SH-SY5Y (cell line): ENCODE measurements at regions not wholly inside any gene's neighbourhood (a gene's known extent, or its start where the extent isn't known, plus 50 kb on each side); places are given as distances from the start of the nearest gene placed in this dataset.

ENCODE experiments used
- GATA2 ChIP-seq: IDR thresholded peaks from 2 replicates; pipeline ENCODE4 v1.6.1; 2011; ENCODE audit warnings: mild to moderate bottlenecking, low read depth, low read length
- GATA3 ChIP-seq: IDR thresholded peaks from 2 replicates; pipeline ENCODE4 v1.6.1; 2011; ENCODE audit warnings: low read depth, mild to moderate bottlenecking, low read length, moderate library complexity

GRCh38 chr4:111020961-111021360, 398.1 kb upstream of the PITX2 start:
- no peak for TF ChIP-seq GATA2
- no peak for TF ChIP-seq GATA3

GRCh38 chr4:111022758-111023157, 399.9 kb upstream of the PITX2 start:
- TF ChIP-seq GATA2 (no peak), GATA3 (no peak)

DNA sequence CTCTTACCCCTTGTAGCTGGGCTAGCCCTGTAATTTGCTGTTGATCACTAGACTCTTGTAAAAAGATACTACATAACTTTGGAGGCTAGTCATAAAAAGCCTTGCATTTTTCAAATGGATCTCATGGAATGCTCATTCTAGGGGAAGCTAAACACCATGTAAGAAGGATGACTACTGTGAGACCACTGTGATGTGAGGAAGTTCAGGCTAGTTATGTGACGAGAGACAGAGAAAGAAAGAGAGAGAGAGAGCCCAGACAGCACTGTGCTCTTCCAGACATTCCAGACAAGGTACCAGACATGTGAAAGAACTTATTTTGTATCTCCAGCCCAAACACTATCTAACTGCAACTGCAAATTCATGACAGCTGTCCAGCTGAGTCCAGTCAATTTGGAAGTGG, 404.6 kb upstream of the PITX2 start:
- TF ChIP-seq GATA2 (no peak), GATA3 (no peak)

- no peak for TF ChIP-seq GATA2
- TF ChIP-seq GATA3 = no peak
Observed at GRCh38 chr4:111028795-111029194, 405.9 kb upstream of the PITX2 start.

GRCh38 chr4:111031001-111031579, 408.2 kb upstream of the PITX2 start:
- TF ChIP-seq GATA3 (no peak), GATA2 (no peak)

DNA sequence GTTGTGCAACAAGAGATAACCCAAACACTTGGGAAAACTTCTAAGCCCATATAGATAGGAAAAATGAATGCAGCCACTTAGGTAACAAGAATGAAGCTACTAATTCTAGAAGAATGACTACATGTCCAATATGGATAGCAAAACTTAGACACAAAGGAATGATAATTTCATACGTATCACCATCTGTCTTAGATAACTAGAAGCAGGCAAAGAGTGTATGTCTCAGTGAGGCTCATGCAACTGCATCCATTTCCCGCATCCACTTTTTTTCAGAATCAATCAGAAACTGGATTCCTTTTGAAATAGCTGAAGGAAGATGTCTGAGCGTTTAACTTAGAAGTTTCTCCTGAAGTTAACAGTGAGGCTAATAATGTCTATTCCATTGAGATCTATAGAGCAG, 408.7 kb upstream of the PITX2 start:
- TF ChIP-seq GATA3 (no peak), GATA2 (no peak)

- no peak for TF ChIP-seq GATA2
- TF ChIP-seq GATA3 = no peak
Observed at GRCh38 chr4:111037591-111038360, 414.9 kb upstream of the PITX2 start.

- no peak for TF ChIP-seq GATA2
- TF ChIP-seq GATA3 = no peak
Observed at GRCh38 chr4:111040904-111041303, 418.0 kb upstream of the PITX2 start.

- TF ChIP-seq GATA2 (no peak), GATA3 (no peak)
Observed at GRCh38 chr4:111043286-111043685, 420.4 kb upstream of the PITX2 start.

GRCh38 chr4:111045992-111046391, 423.1 kb upstream of the PITX2 start:
- no peak for TF ChIP-seq GATA3

- TF ChIP-seq GATA2 (no peak), GATA3 (no peak)
Observed at GRCh38 chr4:111046811-111047210, 423.9 kb upstream of the PITX2 start.

DNA sequence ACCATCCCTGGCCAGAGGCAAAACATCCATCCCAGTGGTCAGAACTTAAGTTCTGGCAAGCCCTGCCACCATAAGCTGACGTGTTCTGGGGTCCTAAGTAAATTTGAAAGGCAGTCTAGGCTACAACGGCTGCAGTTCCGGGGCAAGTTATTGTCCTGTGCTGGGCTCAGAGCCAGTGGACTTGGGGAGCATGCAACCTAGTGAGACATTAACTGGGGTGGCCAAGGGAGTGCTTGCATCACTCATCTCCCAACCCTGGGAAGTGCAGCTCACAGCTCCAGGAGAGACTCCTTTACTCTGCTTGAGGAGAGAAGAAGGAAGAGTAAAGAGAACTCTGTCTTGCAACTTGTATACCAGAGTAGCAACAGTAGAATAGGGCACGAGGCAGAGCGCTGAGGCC, 425.4 kb upstream of the PITX2 start:
- no peak for TF ChIP-seq GATA2
- TF ChIP-seq GATA3 = no peak

DNA sequence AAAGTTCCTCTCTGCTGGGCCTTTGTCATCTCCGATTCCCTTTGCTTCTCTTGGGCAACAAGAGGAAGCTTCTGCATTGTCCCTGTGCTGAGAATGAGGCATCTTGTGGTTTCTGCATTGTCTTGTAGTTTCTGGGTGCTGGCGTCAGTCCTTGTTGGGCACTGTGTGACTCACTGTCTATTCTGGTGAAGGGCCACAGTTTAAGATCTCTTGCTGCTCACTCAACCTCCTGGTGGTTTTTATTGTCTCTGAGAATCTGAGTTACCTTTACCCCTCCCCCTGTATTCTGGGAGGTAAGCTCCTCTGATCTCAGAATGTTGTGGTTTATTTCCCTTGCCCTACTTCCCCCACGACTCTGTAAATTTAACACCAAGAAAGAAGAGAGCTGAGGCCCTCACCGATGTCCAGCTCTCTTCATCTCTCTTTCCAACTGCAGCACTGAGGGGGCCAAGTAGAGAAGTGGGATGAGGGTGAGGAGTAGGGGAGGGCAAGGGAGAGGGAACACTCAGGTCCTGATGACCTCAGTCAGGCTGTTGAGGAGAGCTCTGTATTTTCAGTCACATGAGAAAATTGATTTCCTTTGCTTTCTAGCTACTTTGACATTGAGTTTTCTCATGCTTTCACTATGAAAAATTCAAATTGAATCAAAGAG, 441.6 kb upstream of the PITX2 start:
- TF ChIP-seq GATA2 (no peak), GATA3 (no peak)

- TF ChIP-seq GATA3 (no peak), GATA2 (no peak)
Observed at GRCh38 chr4:111066001-111066400, 443.1 kb upstream of the PITX2 start.

GRCh38 chr4:111066447-111066846, 443.6 kb upstream of the PITX2 start:
- no peak for TF ChIP-seq GATA3
- no peak for TF ChIP-seq GATA2
